Type B pancreatic cell (in vitro differentiated cells): ENCODE measurements at regions not wholly inside any gene's neighbourhood (a gene's known extent, or its start where the extent isn't known, plus 50 kb on each side); places are given as distances from the start of the nearest gene placed in this dataset.
A peak's percentile ranks its signal among the peaks of the same experiment; 100 is the strongest.

Source experiments
- DNase-seq: peaks from one replicate; pipeline ENCODE4 v3.0.0; 2021; ENCODE audit warnings: mixed read lengths; ENCODE audit not compliant: unreplicated experiment; ENCODE audit errors: extremely low spot score
- H3K27ac Mint-ChIP-seq: 2 replicates; pipeline ENCODE4 v1.8.0; 2021; ENCODE audit warnings: mild to moderate bottlenecking, mixed read lengths
- H3K27me3 Mint-ChIP-seq: 2 replicates; pipeline ENCODE4 v1.8.0; 2021; ENCODE audit warnings: mixed read lengths
- H3K36me3 Mint-ChIP-seq: 2 replicates; pipeline ENCODE4 v1.8.0; 2021; ENCODE audit warnings: mixed read lengths
- H3K4me1 Mint-ChIP-seq: one replicate; pipeline ENCODE4 v1.8.0; 2021; ENCODE audit warnings: mixed read lengths; ENCODE audit not compliant: unreplicated experiment
- H3K4me3 Mint-ChIP-seq: 2 replicates; pipeline ENCODE4 v1.8.0; 2021; ENCODE audit warnings: mild to moderate bottlenecking, mixed read lengths
- H3K9me3 Mint-ChIP-seq: 2 replicates; pipeline ENCODE4 v1.8.0; 2021; ENCODE audit warnings: mixed read lengths
- TF ChIP-seq, protein P1 (sequence below): fragments of 200-600 bp; sonication (generic); conservative IDR thresholded peaks from 2 replicates; pipeline ENCODE4 v1.5.0; 2021; ENCODE audit warnings: antibody characterized with exemption, mild to moderate bottlenecking

DNA sequence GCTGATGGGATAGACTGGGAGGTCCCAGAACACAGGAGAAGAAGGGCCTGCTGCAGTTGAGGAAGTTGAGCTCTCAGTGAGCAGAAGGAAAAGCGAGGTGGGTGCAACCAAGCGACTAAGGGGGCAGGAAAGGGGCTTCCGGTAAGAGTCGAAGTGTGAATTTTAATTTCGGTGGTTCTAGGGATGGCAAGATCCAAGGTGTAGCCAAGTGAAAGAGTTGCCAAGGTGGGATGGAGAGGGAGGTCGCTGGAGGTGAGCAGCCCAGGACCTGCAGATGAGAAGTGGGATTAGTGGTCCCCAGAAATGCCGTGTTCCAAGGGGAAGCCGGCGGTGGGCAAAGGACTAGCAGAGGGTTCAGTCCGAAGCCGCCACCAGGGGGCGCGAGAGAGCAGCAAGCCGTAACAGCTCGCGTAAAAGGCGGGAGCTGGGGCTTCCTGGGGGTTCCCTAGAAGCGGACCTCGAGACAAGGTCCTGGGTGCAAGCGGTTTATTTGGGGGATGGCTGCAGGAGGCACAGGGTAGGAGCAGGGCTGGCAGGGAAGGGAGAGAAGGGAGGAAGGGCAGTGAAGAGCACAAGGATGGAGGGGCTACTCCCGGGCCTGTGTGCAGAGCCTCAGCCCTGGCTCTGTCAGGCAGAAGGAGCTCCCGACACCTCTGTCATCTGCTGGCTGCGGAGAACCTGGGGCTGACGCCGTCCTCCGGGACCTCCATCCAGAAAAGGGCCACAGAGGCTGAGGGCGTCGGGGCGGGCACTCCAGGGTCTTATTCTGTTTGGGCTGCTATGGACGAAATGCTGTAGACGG is 103.6 kb downstream of the PAX1 start:
- H3K9me3 Mint-ChIP-seq = no peaks in the 10 kb centered on the region
- H3K4me1 Mint-ChIP-seq = no peaks in the 10 kb centered on the region
- no peak overlapping the region for H3K27ac Mint-ChIP-seq
- peak; percentile 78 for DNase-seq
- H3K4me3 Mint-ChIP-seq = no peak overlapping the region
- peaks cover 40% of the 10 kb centered on the region for H3K27me3 Mint-ChIP-seq
- TF ChIP-seq, protein P1, sequence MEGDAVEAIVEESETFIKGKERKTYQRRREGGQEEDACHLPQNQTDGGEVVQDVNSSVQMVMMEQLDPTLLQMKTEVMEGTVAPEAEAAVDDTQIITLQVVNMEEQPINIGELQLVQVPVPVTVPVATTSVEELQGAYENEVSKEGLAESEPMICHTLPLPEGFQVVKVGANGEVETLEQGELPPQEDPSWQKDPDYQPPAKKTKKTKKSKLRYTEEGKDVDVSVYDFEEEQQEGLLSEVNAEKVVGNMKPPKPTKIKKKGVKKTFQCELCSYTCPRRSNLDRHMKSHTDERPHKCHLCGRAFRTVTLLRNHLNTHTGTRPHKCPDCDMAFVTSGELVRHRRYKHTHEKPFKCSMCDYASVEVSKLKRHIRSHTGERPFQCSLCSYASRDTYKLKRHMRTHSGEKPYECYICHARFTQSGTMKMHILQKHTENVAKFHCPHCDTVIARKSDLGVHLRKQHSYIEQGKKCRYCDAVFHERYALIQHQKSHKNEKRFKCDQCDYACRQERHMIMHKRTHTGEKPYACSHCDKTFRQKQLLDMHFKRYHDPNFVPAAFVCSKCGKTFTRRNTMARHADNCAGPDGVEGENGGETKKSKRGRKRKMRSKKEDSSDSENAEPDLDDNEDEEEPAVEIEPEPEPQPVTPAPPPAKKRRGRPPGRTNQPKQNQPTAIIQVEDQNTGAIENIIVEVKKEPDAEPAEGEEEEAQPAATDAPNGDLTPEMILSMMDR = peak; percentile 91
- no peaks in the 10 kb centered on the region for H3K36me3 Mint-ChIP-seq

DNA sequence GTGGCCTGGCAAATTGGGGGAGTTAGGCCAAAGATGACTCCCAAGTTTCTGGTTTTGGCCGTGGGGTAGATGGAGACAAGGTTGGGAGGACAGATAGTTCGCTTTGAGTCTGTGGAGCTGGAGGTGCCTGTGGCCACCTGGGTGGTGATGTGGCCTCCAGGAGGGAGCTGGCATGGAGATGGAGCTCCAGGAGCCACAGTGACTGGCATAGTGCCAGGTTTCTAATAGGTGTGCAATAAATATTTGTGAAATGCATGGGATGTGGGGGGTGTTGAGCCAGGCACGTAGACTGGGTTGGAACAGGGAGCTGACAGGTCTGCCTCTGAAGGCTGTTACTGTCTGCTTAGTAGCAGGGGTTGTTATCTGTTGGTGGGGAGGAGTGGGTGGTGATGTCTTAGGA is 102.7 kb downstream of the PAX1 start:
- no peak overlapping the region for H3K27ac Mint-ChIP-seq
- no peak for DNase-seq
- no peaks in the 10 kb centered on the region for H3K9me3 Mint-ChIP-seq
- TF ChIP-seq, protein P1 = no peak
- no peaks in the 10 kb centered on the region for H3K4me1 Mint-ChIP-seq
- H3K27me3 Mint-ChIP-seq = peaks cover 39% of the 10 kb centered on the region
- no peak overlapping the region for H3K4me3 Mint-ChIP-seq
- no peaks in the 10 kb centered on the region for H3K36me3 Mint-ChIP-seq

DNA sequence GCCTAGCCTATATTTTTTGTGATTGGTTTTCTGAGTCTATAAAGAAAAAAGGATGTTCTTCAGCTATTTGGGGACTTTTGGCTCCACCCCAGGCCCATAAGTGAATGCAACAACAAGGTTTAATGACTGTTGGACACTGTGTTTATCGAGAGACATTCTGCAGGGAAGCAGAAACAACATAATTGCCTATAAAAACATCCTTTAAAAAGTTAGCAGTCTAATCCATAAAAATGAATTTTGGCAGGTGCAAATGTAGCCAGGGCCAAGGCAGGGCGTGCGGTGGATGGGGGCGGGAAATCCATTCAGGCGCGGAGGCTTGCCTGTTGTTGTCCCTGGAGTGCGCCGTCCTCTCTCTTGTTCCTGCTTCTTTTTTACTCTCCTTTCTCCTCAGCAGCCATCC is 99.3 kb downstream of the PAX1 start:
- TF ChIP-seq, protein P1 = no peak
- Mint-ChIP-seq H3K27me3 (peaks cover 33% of the 10 kb centered on the region), H3K36me3 (no peaks in the 10 kb centered on the region), H3K4me3 (no peak overlapping the region), H3K9me3 (no peaks in the 10 kb centered on the region), H3K4me1 (no peaks in the 10 kb centered on the region), H3K27ac (no peak overlapping the region)
- DNase-seq = no peak

DNA sequence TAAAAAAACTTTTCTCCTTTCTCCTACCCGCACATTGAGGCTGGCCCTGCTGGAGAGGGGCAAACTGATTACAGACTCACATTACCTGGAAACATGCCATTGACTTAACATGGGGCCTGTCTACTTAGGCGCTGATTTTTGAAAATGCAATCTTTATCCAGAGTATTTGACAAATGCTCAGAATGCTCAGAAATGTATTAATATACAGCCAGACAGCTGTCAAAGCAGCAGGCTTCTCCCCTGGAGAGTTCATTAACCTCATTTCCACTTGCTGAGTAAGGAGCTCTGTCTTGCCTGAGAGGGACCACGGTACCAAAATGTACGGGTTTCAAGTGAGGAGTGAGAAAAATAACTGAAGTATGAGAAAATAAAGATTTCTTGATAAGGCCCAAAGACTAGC is 95.7 kb downstream of the PAX1 start:
- peaks cover 26% of the 10 kb centered on the region for H3K27me3 Mint-ChIP-seq
- H3K27ac Mint-ChIP-seq = no peak overlapping the region
- TF ChIP-seq, protein P1 = no peak
- H3K4me1 Mint-ChIP-seq = no peaks in the 10 kb centered on the region
- H3K4me3 Mint-ChIP-seq = no peak overlapping the region
- peaks cover 4% of the 10 kb centered on the region for H3K9me3 Mint-ChIP-seq
- no peaks in the 10 kb centered on the region for H3K36me3 Mint-ChIP-seq
- DNase-seq = no peak

DNA sequence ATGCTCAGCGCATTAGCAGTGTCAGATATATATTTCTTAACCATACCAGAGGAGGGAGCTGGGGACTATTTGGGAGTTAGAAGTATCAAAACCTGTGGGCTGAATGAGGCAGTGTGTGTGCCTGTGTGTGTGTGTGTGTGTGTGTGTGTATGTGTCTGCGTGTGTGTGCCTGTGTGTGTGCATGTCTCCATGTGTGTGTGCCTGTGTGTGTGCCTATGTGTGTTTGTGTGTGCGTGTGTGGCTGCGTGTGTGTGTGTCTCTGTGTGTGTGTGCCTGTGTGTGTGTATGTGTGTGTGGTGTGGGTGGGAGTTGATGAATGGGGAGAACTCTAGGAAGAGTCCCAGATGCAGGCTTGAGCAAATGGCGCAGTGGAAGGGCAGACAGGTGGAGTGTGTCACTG is 92.9 kb downstream of the PAX1 start:
- DNase-seq = no peak
- Mint-ChIP-seq H3K27ac (no peak overlapping the region), H3K9me3 (peaks cover 4% of the 10 kb centered on the region), H3K4me1 (no peaks in the 10 kb centered on the region), H3K36me3 (no peaks in the 10 kb centered on the region), H3K4me3 (no peak overlapping the region), H3K27me3 (peaks cover 18% of the 10 kb centered on the region)
- TF ChIP-seq, protein P1 = no peak
